ENCODE measurements at regions not wholly inside any gene's neighbourhood (a gene's known extent, or its start where the extent isn't known, plus 50 kb on each side); places are given as distances from the start of the nearest gene placed in this dataset.

- TF ChIP-seq CTCF (IDR thresholded peaks at IDR 0.05 in 2 of 3, conservative IDR thresholded peaks at IDR 0.05 in 1 of 3; ENCODE audit: control insufficient read depth in 2 of 3, extremely low read depth in 1 of 3, insufficient read depth in 1 of 3, low read depth in 3 of 3, low read length in 3 of 3) (no peak), POLR2A (IDR thresholded peaks at IDR 0.05; ENCODE audit: low read depth, low read length) (no peak), PML (IDR thresholded peaks at IDR 0.05; ENCODE audit: low read length) (no peak), STAT3 (IDR thresholded peaks at IDR 0.05; ENCODE audit: low read depth, low read length) (no peak), RFX5 (IDR thresholded peaks at IDR 0.05; ENCODE audit: low read depth, low read length) (no peak), SMARCA5 (IDR thresholded peaks at IDR 0.05) (no peak), ASH2L (IDR thresholded peaks at IDR 0.05; ENCODE audit: borderline replicate concordance, low read depth) (no peak)
Measured at GRCh38 chr11:96752221-96752620, 362.4 kb downstream of the JRKL start.

All from GM12878 (cell line).